ENCODE measurements at regions not wholly inside any gene's neighbourhood (a gene's known extent, or its start where the extent isn't known, plus 50 kb on each side); places are given as distances from the start of the nearest gene placed in this dataset.

DNA sequence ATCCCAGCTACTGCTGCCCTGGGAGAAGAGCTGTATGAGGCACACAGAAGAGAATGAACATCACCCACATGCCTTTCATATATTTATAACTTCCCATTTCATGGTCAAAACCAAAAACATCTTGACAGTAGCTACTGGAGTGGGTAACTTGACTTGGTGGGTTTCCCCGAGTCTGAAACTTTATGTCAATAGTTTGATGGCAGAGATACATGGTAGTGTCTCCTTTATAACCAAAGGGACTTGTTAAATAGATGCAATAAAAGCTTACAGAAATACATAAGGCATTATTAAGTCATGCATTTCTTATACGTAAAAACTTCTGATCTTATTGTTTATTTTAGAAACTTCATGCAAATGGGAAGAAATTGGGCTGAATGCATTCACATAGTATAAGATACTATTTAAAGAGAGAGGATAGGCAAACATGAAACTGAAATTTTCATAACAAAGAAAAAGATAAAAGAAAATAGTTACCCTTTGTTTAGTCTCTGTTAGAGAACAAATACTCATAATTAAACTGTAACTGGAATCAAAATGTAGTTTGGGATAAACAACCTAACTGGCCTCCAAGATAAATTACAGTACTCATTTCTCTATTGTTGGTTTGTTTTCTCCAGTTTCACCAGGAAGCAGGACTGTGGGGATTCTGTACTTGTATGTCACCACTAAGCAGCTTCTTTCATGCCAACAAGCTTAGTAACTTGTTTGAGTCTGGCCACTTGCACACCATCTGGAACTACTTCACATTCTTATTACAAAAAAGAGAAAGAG lies 459.3 kb upstream of the MEF2C start:
- no peaks in the 10 kb centered on the region for H3K27me3 ChIP-seq
- peaks cover 0 to 9% (median 0%) of the 10 kb centered on the region in 4 donors for H3K4me1 ChIP-seq
- in situ Hi-C loops (cut with MboI; ENCODE audit: low pct_ligation_motif_present in 1 of 4, low pct_unique_long_range_greater_than_20kb in 1 of 4, low sequenced_read_pairs in 3 of 4): no loop called here
- TF ChIP-seq POLR2A (IDR thresholded peaks at IDR 0.05): no peak
- TF ChIP-seq POLR2AphosphoS5 (IDR thresholded peaks at IDR 0.05): no peak
- no peak for TF ChIP-seq EP300 (IDR thresholded peaks at IDR 0.05; ENCODE audit: low read depth)
- TF ChIP-seq, protein P1, sequence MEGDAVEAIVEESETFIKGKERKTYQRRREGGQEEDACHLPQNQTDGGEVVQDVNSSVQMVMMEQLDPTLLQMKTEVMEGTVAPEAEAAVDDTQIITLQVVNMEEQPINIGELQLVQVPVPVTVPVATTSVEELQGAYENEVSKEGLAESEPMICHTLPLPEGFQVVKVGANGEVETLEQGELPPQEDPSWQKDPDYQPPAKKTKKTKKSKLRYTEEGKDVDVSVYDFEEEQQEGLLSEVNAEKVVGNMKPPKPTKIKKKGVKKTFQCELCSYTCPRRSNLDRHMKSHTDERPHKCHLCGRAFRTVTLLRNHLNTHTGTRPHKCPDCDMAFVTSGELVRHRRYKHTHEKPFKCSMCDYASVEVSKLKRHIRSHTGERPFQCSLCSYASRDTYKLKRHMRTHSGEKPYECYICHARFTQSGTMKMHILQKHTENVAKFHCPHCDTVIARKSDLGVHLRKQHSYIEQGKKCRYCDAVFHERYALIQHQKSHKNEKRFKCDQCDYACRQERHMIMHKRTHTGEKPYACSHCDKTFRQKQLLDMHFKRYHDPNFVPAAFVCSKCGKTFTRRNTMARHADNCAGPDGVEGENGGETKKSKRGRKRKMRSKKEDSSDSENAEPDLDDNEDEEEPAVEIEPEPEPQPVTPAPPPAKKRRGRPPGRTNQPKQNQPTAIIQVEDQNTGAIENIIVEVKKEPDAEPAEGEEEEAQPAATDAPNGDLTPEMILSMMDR (IDR thresholded peaks at IDR 0.05): no peak
- intact Hi-C loops (cut with DNase I; ENCODE audit: low total_unique reads): no loop called here
- H3K9me3 ChIP-seq: no peaks in the 10 kb centered on the region
- no peak for DNase-seq
- 75 to 79% methylated on average over 2 of the region's 2 CpGs for WGBS, 2 donors (ENCODE audit: low coverage in 1 of 2)
- H3K4me3 ChIP-seq: no peak overlapping the region
- no peaks in the 10 kb centered on the region for H3K36me3 ChIP-seq
- H3K27ac ChIP-seq: no peak overlapping the region

DNA sequence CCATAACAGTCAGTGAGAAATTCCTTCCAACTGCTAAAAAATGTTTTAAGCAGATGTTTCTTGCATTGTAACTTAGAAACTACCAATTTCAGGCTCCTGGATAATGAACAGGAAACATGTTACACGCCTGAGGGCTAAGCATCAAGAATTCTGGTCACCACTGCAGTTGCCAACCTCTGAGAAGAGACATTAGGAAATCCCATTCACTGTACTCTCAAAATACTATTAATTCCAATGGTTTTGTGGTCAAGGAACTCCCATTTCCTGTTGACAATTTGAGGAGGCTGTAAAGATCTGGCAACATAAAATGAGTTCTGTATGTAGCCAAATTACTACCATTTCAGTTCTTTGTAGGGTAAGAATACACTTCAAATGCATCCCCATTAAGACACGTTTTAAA lies 456.0 kb upstream of the MEF2C start:
- Histone ChIP-seq H3K9me3 (no peaks in the 10 kb centered on the region), H3K4me3 (no peak overlapping the region), H3K27me3 (no peaks in the 10 kb centered on the region), H3K36me3 (no peaks in the 10 kb centered on the region), H3K27ac (no peak overlapping the region), H3K4me1 (peaks cover 0 to 9% (median 0%) of the 10 kb centered on the region in 4 donors)
- in situ Hi-C loops (cut with MboI; ENCODE audit: low pct_ligation_motif_present in 1 of 4, low pct_unique_long_range_greater_than_20kb in 1 of 4, low sequenced_read_pairs in 3 of 4) (no loop called here), intact Hi-C loops (cut with DNase I; ENCODE audit: low total_unique reads) (no loop called here)
- TF ChIP-seq POLR2AphosphoS5 (IDR thresholded peaks at IDR 0.05) (no peak), POLR2A (IDR thresholded peaks at IDR 0.05) (no peak), EP300 (IDR thresholded peaks at IDR 0.05; ENCODE audit: low read depth) (no peak)
- TF ChIP-seq, protein P1 (IDR thresholded peaks at IDR 0.05): no peak
- WGBS, 2 donors (ENCODE audit: low coverage in 1 of 2): 62 to 82% methylated on average over 2 of the region's 2 CpGs
- no peak for DNase-seq

DNA sequence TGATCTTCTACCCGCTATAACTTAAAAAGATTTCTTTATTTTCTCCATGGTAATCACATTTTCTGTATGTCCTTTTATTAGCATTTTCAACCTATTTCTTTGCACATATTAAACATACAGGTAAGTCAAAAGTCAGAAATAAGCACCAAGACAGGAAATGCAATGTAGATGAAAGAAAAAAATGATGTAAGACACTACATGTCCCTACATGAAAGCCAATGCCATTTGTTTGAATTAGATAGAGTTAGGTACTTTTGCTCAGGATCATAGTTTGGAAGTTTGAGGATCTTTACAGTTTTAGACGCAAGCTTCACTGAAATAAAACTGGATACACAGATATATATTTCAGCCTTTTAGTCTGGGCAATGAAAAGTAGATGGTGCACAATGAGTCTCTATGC lies 453.1 kb upstream of the MEF2C start:
- no peak overlapping the region for H3K4me3 ChIP-seq
- no peaks in the 10 kb centered on the region for H3K9me3 ChIP-seq
- 95 to 97% methylated on average over 2 of the region's 2 CpGs for WGBS, 2 donors (ENCODE audit: low coverage in 1 of 2)
- no peak overlapping the region for H3K27ac ChIP-seq
- in situ Hi-C loops (cut with MboI; ENCODE audit: low pct_ligation_motif_present in 1 of 4, low pct_unique_long_range_greater_than_20kb in 1 of 4, low sequenced_read_pairs in 3 of 4): no loop called here
- no peaks in the 10 kb centered on the region for H3K27me3 ChIP-seq
- TF ChIP-seq EP300 (IDR thresholded peaks at IDR 0.05; ENCODE audit: low read depth) (no peak), POLR2A (IDR thresholded peaks at IDR 0.05) (no peak), POLR2AphosphoS5 (IDR thresholded peaks at IDR 0.05) (no peak)
- TF ChIP-seq, protein P1 (IDR thresholded peaks at IDR 0.05): no peak
- H3K36me3 ChIP-seq: no peaks in the 10 kb centered on the region
- intact Hi-C loops (cut with DNase I; ENCODE audit: low total_unique reads): no loop called here
- DNase-seq: no peak
- H3K4me1 ChIP-seq: no peaks in the 10 kb centered on the region

DNA sequence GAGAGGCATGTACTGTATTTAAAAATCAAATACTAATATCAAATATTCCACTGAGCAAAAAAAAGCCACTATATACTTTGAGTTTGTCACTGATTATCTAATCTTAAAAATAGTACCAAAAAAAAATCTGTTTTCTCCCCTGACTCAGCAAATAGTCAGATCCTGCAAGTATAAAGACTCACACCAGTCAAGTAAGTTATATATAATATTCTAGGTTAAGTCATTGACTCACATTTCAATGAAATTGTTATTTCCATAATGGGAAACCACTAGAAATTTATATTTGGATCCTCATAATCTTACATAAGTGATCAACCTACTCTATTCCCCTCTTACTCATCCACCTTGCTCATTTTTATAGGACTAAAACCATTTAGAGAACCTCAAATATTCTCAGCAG lies 447.2 kb upstream of the MEF2C start:
- in situ Hi-C loops (cut with MboI; ENCODE audit: low pct_ligation_motif_present in 1 of 4, low pct_unique_long_range_greater_than_20kb in 1 of 4, low sequenced_read_pairs in 3 of 4) (no loop called here), intact Hi-C loops (cut with DNase I; ENCODE audit: low total_unique reads) (no loop called here)

More for the DNA sequence above, 447.2 kb upstream of the MEF2C start:
- TF ChIP-seq POLR2AphosphoS5 (IDR thresholded peaks at IDR 0.05): no peak
- no peak for TF ChIP-seq EP300 (IDR thresholded peaks at IDR 0.05; ENCODE audit: low read depth)
- TF ChIP-seq, protein P1 (IDR thresholded peaks at IDR 0.05): no peak
- no peak for TF ChIP-seq POLR2A (IDR thresholded peaks at IDR 0.05)
- Histone ChIP-seq H3K4me1 (peaks cover 0 to 6% (median 0%) of the 10 kb centered on the region in 4 donors), H3K4me3 (no peak overlapping the region), H3K27me3 (no peaks in the 10 kb centered on the region), H3K27ac (no peak overlapping the region), H3K9me3 (no peaks in the 10 kb centered on the region), H3K36me3 (no peaks in the 10 kb centered on the region)
- DNase-seq: no peak
